ENCODE measurements at regions not wholly inside any gene's neighbourhood (a gene's known extent, or its start where the extent isn't known, plus 50 kb on each side); places are given as distances from the start of the nearest gene placed in this dataset.
"Not testable (repeated sequence)": the region's sequence is repeated elsewhere in the genome, so short reads cannot be mapped to it uniquely, and the experiment has no call there.

GRCh38 chr7:65225422-65226006 lies 148.1 kb upstream of the ZNF92 start:
- H3K36me3 ChIP-seq (replicated peaks), result no peaks in the 10 kb centered on the region
- in situ Hi-C loops (cut with HindIII; ENCODE audit: low pct_ligation_motif_present, low sequenced_read_pairs), result no loop called here
- no peaks in the 10 kb centered on the region for H3K27me3 ChIP-seq (replicated peaks)
- no peak overlapping the region for H3K27ac ChIP-seq
- H3K4me3 ChIP-seq (ENCODE audit: low read depth, low read length), result no peak overlapping the region
- no peak for DNase-seq
- TF ChIP-seq CTCF (IDR thresholded peaks at IDR 0.05; ENCODE audit: low read depth, low read length, missing control alignments), result no peak

- no peaks in the 10 kb centered on the region for H3K27me3 ChIP-seq (replicated peaks)
- no peak for DNase-seq
- no peak overlapping the region for H3K27ac ChIP-seq
- no peak overlapping the region for H3K4me3 ChIP-seq (ENCODE audit: low read depth, low read length)
- in situ Hi-C loops (cut with HindIII; ENCODE audit: low pct_ligation_motif_present, low sequenced_read_pairs), result no loop called here
- no peak for TF ChIP-seq CTCF (IDR thresholded peaks at IDR 0.05; ENCODE audit: low read depth, low read length, missing control alignments)
- no peaks in the 10 kb centered on the region for H3K36me3 ChIP-seq (replicated peaks)
Measured at GRCh38 chr7:65222655-65223054, 151.0 kb upstream of the ZNF92 start.

- H3K36me3 ChIP-seq (replicated peaks), result no peaks in the 10 kb centered on the region
- TF ChIP-seq CTCF (IDR thresholded peaks at IDR 0.05; ENCODE audit: low read depth, low read length, missing control alignments), result no peak
- DNase-seq, result no peak
- H3K27ac ChIP-seq, result no peak overlapping the region
- no peaks in the 10 kb centered on the region for H3K27me3 ChIP-seq (replicated peaks)
- in situ Hi-C loops (cut with HindIII; ENCODE audit: low pct_ligation_motif_present, low sequenced_read_pairs), result no loop called here
- H3K4me3 ChIP-seq (ENCODE audit: low read depth, low read length), result no peak overlapping the region
Measured at GRCh38 chr7:65221683-65222082, 152.0 kb upstream of the ZNF92 start.

- no peak for TF ChIP-seq CTCF (IDR thresholded peaks at IDR 0.05; ENCODE audit: low read depth, low read length, missing control alignments)
- DNase-seq, result no peak
- no peak overlapping the region for H3K27ac ChIP-seq
- no peaks in the 10 kb centered on the region for H3K27me3 ChIP-seq (replicated peaks)
- in situ Hi-C loops (cut with HindIII; ENCODE audit: low pct_ligation_motif_present, low sequenced_read_pairs), result no loop called here
- no peaks in the 10 kb centered on the region for H3K36me3 ChIP-seq (replicated peaks)
- no peak overlapping the region for H3K4me3 ChIP-seq (ENCODE audit: low read depth, low read length)
Measured at GRCh38 chr7:65219623-65220022, 154.0 kb upstream of the ZNF92 start.

- Histone ChIP-seq H3K27ac (no peak overlapping the region), H3K27me3 (replicated peaks) (no peaks in the 10 kb centered on the region), H3K4me3 (ENCODE audit: low read depth, low read length) (no peak overlapping the region), H3K36me3 (replicated peaks) (no peaks in the 10 kb centered on the region)
- in situ Hi-C loops (cut with HindIII; ENCODE audit: low pct_ligation_motif_present, low sequenced_read_pairs), result no loop called here
- DNase-seq, result no peak
- TF ChIP-seq CTCF (IDR thresholded peaks at IDR 0.05; ENCODE audit: low read depth, low read length, missing control alignments), result peak; percentile 77
Measured at GRCh38 chr7:65216469-65216868, 157.2 kb upstream of the ZNF92 start.

- H3K27ac ChIP-seq; DNase-seq; in situ Hi-C loops (cut with HindIII; ENCODE audit: low pct_ligation_motif_present, low sequenced_read_pairs); H3K27me3 ChIP-seq (replicated peaks); H3K4me3 ChIP-seq (ENCODE audit: low read depth, low read length); H3K36me3 ChIP-seq (replicated peaks): not testable (repeated sequence)
Measured at GRCh38 chr7:65213260-65213659, 160.4 kb upstream of the ZNF92 start.

GRCh38 chr7:65199221-65199620 lies 174.4 kb upstream of the ZNF92 start:
- H3K27ac ChIP-seq; in situ Hi-C loops (cut with HindIII; ENCODE audit: low pct_ligation_motif_present, low sequenced_read_pairs); H3K4me3 ChIP-seq (ENCODE audit: low read depth, low read length); H3K36me3 ChIP-seq (replicated peaks); DNase-seq; H3K27me3 ChIP-seq (replicated peaks): not testable (repeated sequence)

- H3K27ac ChIP-seq; in situ Hi-C loops (cut with HindIII; ENCODE audit: low pct_ligation_motif_present, low sequenced_read_pairs); H3K36me3 ChIP-seq (replicated peaks); DNase-seq; H3K4me3 ChIP-seq (ENCODE audit: low read depth, low read length); H3K27me3 ChIP-seq (replicated peaks): not testable (repeated sequence)
Measured at GRCh38 chr7:65193334-65194058, 180.2 kb upstream of the ZNF92 start.

- H3K27me3 ChIP-seq (replicated peaks); H3K27ac ChIP-seq; DNase-seq; H3K36me3 ChIP-seq (replicated peaks); in situ Hi-C loops (cut with HindIII; ENCODE audit: low pct_ligation_motif_present, low sequenced_read_pairs); H3K4me3 ChIP-seq (ENCODE audit: low read depth, low read length): not testable (repeated sequence)
Measured at GRCh38 chr7:65177041-65177440, 170.6 kb upstream of the ERV3-1 start.
